Pons (tissue), 1 donor: ENCODE measurements at regions not wholly inside any gene's neighbourhood (a gene's known extent, or its start where the extent isn't known, plus 50 kb on each side); places are given as distances from the start of the nearest gene placed in this dataset.
"Not testable (repeated sequence)": the region's sequence is repeated elsewhere in the genome, so short reads cannot be mapped to it uniquely, and the experiment has no call there.

Source experiments
- DNase-seq: peaks from one replicate; pipeline ENCODE4 v3.0.0-alpha.2; 2016; ENCODE audit warnings: low spot score

DNA sequence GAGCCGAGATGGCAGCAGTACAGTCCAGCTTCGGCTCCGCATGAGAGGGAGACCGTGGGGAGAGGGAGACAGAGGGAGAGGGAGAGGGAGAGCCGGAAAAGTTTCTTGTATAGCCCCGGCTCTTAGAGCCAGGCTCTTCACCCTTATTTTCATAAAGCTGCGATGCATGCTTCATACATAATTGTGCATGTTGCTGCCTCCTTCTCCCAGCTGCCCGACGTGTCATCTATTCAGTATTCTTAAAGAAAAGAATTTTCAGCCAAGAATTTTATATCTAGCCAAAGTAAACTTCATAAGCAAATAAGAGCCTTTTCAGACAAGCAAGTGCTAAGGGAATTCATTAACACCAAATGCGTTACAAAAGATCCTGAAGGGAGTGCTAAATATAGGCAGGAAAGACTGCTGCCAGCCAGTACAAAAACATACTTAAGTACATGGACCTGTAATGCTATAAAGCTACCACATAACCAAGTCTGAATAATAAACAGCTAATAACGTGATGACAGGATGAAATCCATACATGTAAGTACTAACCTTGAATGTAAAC is 219.8 kb upstream of the CXADR start:
- not testable (repeated sequence) for DNase-seq

DNA sequence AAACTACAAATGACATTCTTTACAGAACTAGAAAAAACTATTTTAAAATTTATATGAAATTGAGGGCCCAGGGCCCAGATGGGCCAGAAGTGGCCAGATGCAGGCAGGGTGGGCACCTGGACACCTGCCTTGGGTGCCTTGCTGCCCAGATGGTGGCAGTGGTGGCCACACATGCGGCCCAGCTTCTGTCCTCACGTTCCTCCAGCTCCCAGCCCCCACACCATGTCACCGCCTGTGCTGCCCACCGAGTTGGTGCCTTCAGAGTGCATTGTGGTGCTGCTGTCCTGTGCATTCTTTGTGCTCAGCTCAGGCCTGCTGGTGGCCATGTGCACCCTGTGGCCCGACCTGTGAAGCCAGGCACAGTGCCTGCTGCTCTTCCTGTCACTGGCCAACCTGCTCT is 216.8 kb upstream of the CXADR start:
- DNase-seq: no peak

- DNase-seq: not testable (repeated sequence)
These were observed 213.3 kb upstream of the CXADR start for GRCh38 chr21:17299576-17299975.

- DNase-seq: not testable (repeated sequence)
These were observed 185.1 kb upstream of the CXADR start for GRCh38 chr21:17327715-17328114.

GRCh38 chr21:17334484-17334883 is 178.4 kb upstream of the CXADR start:
- no peak for DNase-seq

GRCh38 chr21:17340081-17340480 is 172.8 kb upstream of the CXADR start:
- DNase-seq: no peak

DNA sequence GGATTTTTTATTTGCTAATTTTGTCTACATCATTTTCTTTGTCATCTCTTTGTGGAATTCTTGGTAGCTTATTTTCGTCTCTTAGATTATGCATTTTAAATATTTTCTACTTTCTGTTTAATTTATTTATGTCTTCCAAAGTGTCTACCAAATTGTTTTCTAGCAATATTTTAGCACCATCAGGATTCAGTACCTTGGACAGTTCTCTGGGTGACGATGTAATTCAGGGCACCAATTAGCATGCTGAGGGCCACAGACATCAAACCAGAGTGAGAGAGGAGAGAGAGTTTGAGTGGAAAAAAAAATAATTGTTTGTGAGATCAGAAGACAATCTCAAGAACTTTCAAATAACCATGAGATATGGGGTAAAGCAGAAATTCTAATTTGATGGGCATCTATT is 169.8 kb upstream of the CXADR start:
- no peak for DNase-seq

- no peak for DNase-seq
These were observed 164.5 kb upstream of the CXADR start for GRCh38 chr21:17348357-17348756.

- DNase-seq: no peak
These were observed 164.0 kb upstream of the CXADR start for GRCh38 chr21:17348849-17349248.

DNA sequence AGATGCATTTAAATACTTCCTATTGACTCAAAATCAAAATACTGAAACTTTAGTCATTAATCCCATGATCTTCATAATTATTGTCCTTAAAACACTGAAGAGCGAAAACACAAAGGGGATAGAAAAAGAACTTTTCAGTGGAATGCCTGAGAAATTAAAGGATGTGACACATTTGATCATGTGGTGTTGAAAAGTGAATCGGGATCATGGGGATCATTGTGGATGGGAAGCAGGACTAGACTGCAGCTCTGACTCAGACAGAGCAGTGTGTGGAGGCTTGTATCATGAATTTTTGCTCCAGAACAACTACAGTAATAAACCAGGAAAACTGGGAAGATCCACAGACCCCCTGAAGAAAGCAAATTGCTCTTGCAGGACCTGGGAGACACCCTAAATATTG is 161.1 kb upstream of the CXADR start:
- DNase-seq: no peak

DNA sequence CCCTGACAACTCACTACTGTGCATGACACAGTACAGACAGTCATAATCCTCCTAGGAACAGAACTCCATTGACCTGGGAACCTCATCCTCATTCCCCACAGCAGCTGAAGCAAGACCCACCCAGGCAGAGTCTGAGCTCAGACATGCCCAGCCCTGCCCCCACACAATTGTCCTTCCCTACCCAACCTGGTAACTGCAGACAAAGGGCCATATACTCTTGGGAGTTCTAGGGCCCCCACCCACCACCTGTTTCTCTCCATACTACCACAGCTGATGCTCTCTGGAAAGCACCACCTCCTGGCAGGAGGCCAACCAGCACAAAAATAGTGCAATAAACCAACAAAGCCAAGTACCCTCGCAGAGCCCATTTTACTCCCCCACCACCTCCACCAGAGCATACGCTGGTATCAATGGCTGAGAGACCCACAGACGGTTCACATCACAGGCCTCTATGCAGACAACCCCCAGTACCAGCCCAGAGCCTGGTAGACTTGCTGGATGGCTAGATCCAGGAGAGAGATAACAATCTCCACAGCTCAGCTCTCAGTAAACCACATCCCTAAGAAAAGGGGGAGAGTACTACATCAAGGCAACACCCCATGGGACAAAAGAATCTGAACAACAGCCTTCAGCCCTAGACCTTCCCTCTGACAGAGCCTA is 159.7 kb upstream of the CXADR start:
- no peak for DNase-seq

DNA sequence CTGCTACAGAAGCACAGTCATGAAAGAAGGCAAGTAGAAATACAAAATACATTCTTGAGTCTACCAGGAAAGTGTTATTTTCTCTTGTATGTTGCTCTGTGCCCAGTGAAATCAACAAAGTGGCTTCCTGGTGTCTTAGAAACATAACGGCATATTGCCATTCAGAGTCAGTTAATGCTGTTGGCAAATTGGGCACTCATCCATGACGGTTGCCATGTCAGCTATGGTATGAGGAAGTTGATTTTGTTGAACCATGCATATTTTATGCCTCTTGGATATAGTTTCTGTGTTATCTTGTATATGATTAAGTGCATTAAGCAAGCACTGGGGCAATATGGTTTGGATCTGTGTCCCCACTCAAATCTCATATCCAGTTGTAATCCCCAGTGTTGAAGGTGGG is 153.1 kb upstream of the CXADR start:
- DNase-seq: no peak

DNA sequence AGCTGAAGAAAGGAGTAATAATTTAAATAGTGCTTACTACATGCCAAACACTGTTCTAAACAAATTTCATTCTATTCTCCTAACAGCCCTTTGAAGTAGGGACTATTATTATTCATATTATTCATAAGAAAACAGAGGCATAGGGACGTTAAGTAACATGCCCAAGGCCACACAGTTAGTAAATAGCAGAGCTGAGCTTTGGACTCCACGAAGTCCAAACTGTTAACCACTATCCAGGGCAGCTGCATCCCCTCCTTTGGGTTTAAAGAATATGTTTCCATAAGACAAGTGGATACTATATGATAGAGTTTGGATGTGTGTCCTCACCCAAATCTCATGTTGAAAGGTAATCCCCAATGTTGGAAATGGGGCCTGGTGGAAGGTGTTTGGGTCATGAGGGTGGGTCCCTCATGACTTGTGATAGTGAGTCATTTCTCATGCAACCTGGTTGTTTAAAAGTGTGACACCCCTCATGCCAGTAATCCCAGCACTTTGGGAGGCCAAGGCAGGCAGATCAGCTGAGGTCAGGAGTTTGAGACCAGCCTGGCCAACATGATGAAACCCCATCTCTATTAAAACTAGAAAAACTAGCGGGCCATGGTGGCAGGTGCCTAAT is 144.0 kb upstream of the CXADR start:
- no peak for DNase-seq

- no peak for DNase-seq
These were observed 142.6 kb upstream of the CXADR start for GRCh38 chr21:17370263-17370662.

- no peak for DNase-seq
These were observed 141.9 kb upstream of the CXADR start for GRCh38 chr21:17370916-17371315.

GRCh38 chr21:17371450-17371849 is 141.4 kb upstream of the CXADR start:
- no peak for DNase-seq

DNA sequence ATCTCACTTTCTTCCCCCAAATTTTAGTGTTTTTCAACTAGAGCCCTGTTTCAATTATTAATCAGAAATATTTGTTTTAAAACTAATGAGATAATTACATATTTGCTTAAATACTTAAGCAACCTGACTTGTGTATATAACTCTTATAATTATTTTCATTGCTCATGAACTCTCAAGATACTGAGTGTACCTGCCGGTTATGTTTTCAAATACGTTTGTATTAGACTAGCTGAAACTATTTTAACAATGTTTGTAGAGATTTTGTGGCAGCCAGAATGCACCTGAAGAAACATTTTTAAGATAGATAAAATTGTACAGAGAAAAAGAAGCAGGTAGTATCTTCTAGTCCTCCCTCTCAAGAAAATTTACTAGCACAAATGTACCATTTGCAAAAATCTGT is 140.6 kb upstream of the CXADR start:
- no peak for DNase-seq

- DNase-seq: no peak
These were observed 126.3 kb upstream of the CXADR start for GRCh38 chr21:17386498-17386897.

GRCh38 chr21:17387030-17387617 is 125.7 kb upstream of the CXADR start:
- peak; percentile 92 for DNase-seq

DNA sequence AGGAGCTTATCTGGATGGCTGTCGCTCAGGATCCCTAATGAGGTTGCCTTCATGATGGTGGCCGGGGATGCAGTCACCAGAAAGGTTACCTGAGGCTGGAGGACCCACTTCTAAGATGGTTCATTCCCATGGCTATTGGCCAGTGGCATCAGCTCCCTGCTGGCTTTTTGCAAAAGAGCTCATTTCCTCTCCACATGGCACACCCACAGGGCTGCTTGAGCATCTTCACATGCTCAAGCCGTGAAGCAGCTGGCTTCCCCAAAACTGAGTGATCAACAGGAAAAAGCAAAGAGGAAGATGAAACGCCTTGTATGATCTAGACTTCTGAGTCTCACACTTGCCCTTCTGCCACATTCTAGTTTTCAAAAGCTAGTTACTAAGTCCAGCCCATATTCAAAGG is 124.6 kb upstream of the CXADR start:
- peak; percentile 92 for DNase-seq

DNA sequence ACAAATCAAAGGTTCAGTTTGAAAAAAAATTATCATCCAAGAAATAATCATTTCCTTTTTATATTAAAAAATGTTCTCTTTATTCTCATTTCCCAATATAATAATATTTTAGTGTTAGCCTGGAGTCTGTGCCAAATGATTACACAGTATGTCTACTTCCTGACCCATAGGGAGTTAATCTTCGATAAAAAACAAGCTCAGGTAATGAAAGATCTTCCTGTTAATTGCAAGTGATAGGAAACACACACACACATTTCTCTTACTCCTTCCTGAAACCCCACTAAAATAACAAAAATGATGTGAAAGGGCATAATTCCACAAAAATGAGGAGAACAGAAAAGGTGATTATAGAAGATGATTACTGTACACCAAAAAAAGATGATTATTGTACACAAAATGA is 123.5 kb upstream of the CXADR start:
- no peak for DNase-seq

- DNase-seq: no peak
These were observed 122.3 kb upstream of the CXADR start for GRCh38 chr21:17390569-17390968.

DNA sequence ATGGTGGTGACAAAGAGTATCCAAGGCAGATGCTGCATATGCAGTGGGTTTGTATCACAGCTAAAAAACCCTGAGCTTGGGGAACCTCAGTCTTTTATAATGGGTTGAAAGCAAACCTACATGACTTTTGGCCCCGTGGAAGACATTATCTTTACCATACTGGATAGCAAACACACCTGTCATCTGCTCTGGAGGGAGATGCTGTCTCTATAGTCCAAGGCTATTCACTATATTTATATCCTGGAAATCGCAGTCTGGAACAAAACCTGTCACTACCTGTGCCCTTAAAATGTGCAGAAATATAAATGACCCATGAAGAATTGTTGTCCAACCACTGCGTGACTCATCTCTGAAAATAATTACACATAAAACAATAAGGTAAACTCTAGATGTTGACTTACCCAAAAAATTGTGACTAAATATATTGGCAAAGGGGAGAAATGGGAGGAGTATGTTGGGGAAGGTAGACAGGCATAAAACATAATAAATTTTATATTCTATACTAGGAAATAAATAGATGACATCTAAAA is 121.0 kb upstream of the CXADR start:
- DNase-seq: no peak
